ENCODE measurements at regions not wholly inside any gene's neighbourhood (a gene's known extent, or its start where the extent isn't known, plus 50 kb on each side); places are given as distances from the start of the nearest gene placed in this dataset.
A peak's percentile ranks its signal among the peaks of the same experiment; 100 is the strongest.

DNA sequence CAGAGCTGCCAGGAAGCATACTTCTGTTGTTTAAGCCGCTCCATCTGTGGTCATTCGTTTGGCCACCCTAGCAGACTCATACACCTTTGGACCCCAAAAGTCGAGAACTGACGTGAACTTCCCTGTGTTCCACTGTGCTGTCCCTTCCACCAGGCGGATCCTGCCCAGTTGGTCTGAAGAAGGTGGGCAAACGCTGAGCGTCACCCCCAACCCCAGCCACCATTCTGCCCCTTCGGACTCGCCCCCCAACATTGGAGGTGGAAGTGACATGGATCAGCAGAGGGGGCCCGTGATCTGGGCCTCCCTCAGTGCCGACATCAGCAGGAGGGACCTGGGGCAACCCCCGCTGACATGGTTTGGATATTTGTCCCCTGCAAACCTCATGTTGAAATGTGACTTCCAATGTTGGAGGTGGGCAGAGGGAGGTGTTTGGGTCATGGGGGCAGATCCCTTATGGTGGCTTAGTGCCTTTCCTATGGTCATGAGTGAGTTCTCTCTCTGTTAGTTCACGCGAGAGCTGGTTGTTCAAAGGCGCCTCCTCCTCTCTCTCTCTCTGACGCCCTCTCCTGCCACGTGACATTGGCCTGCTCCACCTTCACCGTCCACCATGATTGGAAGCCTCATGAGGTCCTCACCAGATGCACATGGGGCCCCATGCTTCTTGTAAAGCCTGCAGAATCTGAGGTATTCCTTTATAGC is 93.6 kb upstream of the ZNF507 start:
- no peak for DNase-seq (ENCODE audit: low spot score)

DNA sequence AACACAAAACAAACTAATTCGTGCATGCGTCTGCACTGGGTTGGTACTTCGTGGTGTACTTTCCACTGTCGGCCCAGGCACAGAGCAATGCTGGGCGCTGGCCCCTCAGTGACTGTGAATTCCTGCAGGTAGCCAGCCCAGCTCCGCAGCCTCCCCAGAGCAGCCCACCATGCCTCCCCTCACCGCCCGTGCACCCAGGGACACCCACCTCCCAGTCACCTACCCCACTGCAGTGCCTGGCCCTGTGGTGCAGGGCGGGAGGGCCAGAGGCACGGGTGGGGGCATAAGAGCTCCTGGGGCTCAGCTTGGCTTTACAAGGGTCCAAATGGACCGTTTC is 93.1 kb upstream of the ZNF507 start:
- DNase-seq (ENCODE audit: low spot score) = no peak

DNA sequence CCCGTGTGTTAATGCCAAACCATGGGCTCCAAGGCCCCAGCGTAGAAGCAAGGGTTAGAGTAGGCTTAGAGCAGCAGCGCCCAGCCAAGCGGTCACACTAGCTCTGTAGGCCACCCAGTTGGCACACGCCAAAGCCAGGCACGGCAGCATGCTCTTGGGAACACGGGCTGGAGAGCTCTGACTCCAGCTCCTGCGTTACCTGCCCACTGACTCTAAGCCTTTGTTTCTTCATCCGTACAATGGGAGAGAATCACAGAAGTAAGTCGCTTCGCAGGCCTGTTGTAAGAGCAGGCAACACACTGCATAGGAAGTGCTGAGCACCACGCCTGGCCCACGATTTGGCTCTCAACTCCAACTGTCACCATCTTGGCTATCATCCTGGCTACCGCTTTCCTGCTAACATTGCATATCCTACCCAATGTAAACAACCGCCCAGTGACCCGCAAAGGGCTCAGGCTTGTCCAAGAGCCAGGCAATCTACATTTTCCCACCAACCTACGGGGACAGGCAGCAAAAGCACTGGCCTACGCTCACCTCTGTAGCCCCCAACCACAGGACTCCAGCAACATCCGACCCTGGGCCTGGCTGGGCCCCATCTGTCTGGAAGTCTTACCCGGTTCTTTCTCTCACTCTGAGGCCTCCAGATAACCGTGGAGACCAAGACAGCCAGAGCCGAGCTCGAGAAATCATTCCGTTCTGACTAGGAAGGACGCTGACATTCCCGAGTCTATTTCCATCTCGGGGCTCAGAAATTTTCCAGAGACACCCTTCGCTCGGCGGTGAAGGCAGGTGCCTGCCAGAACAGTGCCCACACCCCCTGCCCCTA is 91.5 kb upstream of the ZNF507 start:
- no peak for DNase-seq (ENCODE audit: low spot score)

DNA sequence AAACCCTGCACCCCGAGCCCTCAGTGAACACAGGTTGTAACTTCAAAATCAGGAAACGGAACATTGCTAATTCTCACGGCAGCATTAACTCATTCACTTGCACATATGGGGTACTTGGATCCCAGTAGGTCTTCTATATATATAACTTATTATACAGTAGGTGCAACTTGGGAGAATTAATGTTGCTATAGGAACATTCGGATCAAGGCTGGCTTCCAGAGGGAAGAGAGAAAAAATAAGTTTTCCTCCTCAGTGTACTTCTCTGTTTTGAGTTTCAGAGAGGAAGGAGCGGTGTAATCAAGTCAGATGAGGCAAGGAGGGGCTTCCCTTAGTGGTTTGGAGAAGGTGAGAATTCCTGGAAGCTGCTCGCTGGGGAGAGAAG is 90.9 kb upstream of the ZNF507 start:
- no peak for DNase-seq (ENCODE audit: low spot score)

DNA sequence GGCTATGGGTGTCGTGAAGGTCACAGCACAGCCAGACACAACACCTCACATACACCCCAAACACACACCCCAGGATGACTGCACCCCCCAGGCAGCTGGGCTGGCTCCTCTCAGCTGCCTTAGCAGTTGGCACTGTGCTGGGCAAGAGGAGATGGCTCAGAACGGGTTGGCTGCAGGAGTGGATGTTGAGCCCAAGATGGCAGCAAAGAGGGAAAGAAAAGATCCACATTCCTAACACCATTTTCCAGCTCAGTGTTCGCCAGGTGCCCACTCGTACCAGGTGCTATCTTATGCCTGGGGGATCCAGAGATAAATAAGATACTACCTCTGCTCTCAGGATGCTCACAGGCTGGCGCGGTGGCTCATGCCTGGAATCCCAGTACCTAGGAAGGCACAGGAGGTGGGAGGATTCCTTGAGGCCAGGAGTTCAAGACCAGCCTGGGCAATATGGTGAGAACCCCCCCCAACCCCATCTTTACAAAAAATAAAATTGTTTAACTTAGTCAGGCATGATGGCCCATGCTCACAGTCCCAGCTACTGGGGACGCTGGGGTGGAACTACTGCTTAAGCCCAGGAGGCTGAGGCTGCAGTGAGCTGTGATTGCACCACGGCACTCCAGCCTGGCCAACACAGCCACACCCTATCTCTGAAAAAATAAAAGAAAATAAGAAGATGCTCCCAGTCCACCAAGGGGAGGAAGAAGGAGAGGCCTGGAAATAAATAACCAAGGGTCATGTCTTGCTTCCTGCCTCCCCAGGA is 89.7 kb upstream of the ZNF507 start:
- DNase-seq (ENCODE audit: low spot score) = no peak

DNA sequence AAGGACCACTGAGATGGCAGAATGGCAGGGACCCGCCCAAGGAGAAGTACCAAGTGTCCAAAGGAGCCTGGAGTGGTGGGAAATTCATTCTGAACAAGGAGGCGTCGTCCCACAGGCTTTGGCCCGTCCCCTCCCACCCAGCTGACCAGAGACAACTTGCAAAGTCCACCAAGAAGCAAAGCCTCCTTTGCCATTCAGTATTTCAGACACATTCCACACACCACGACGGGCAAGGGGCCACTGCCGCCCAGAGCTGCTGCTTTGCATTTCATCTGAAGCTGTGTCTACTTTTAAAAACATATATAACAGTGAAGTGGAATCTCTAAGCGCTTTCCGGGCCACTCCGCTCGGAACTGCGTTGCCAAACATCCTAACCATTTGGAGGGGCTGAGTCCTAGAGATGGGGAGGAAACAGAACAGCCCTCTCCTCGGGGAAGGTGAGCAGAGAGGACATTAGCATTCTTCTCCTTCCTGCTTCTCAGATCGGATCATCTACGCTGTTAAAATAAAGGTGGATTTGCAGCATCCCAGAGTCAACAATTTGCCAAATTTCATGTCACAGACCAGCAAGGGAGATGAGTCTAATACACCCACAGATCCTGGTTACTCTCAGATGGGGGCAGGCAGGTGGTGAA is 89.0 kb upstream of the ZNF507 start:
- DNase-seq (ENCODE audit: low spot score) = no peak

DNA sequence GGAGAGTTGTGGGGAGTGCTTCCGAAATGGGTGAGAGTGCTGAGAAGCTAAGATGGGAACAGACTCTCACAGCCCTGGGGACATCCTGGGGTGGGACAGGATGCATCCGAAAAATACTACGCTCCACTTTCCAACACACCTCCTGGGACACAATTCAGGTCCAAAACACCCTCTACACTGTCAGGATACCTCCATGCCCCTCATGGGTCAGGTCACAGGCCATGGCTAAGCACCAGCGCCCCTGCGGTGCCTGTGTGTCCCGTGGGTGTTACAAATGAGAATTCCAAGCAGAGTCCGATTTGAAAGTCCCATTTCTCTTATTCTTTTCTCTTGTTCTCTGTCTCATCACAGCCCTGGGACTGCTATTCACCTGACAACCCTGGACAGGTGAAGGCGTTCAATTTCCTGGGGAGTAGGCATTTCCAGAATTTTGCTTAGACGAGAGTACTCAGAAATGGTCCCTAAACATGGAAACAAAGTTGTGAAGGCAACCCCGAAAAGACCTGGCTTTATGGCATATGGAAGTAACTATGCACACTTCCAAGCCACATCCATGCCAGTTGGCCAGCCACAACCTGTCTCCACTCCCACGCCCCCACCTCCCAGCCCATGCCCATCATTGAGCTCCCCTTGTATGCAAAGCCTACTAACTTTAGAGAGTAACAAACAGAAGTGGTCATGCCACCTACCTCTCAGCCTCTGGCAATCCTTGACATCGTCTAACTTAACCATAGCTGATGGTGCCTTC is 87.9 kb upstream of the ZNF507 start:
- DNase-seq (ENCODE audit: low spot score) = no peak

DNA sequence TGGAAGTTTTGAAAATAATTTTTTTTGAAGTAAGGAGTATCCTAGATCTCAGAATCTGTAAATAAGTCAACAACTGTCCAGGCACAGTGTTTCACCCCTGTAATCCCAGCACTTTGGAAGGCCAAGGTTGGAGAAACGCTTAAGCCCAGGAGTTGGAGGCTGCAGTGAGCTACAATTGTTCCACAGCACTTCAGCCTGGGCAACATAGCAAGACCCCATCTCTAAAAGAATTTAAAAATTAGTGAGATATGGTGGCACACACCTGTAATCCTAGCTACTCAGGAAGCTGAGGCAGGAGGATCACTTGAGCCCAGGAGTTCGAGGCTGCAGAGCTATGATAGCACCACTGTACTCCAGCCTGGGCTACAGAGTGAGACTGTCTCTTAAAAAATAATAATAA is 87.2 kb upstream of the ZNF507 start:
- DNase-seq (ENCODE audit: low spot score) = no peak

DNA sequence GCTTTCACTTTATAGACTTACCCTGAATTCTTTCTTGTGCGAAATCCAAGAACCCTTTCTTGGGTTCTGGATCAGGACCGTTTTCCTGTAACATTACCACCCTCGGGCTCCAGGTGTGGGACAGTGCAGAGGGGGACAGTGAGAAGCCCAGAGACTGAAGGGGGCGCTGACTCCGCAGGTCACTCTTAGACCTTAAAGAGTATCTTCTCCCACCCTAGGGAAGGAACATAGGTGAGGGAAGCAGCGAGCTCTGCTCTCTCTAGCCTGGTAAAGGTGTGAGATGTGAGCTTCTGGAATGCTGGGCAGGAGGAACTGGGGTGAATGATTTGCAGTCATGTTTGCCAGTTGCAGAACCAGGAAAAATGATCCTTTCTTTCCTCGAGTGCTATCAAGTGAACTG is 80.8 kb upstream of the ZNF507 start:
- DNase-seq (ENCODE audit: low spot score) = no peak

DNA sequence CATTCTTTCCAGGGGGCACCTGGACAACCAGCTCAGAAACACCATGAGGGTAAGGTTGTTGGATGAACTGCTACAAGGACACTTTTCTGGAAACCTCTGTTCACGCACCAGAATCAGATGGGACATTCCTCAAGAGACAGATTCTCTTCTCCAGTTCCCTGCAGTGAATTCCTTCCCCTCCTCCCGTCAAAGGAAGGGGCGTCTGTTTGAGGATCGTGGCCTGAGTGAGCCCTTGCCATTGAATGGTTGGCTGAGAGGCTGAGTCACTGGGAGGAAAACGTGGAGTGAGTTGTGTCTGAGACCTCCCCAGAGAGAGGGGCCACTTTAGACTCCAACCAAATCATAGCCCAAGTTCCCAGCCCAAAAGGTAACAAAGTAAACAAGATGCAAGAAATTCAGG is 79.4 kb upstream of the ZNF507 start:
- no peak for DNase-seq (ENCODE audit: low spot score)

DNA sequence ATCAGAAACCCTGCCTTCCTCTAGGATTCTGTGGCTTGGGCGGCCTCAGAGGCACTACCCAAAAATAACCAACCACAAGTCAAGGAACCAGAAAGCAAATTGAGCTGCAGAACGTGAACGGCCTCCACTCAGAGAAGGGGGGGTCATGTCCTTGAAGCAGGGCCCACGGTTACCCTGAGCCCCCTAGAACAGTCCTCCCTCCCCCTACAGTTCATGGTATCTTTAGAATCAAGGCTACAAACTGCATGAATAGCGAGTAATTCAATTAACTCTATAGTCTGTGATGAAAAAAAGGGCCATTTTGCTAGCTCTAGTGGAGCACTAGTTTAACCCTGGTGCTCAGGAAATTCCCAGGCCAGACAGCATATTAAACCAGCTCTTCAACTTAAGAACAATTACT is 79.0 kb upstream of the ZNF507 start:
- no peak for DNase-seq (ENCODE audit: low spot score)

DNA sequence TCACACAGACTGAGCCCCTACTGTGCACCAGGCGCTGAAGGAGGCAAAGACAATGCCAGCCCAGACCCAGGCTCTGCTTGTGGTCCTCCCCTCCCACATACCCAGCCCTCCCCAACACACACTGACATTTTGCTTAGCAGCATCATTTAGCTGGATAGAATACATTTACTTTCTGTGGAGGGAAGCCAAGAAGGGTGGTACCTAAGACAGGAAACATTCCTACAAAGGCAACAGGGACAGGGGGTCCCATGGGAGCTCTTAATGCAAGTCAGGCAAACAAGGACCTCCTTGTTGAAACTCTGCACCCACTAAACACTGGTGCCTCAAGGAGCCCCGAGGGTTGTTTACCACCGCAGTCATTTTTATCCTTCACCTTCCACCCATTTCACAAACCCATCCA is 77.0 kb upstream of the ZNF507 start:
- DNase-seq (ENCODE audit: low spot score) = no peak

DNA sequence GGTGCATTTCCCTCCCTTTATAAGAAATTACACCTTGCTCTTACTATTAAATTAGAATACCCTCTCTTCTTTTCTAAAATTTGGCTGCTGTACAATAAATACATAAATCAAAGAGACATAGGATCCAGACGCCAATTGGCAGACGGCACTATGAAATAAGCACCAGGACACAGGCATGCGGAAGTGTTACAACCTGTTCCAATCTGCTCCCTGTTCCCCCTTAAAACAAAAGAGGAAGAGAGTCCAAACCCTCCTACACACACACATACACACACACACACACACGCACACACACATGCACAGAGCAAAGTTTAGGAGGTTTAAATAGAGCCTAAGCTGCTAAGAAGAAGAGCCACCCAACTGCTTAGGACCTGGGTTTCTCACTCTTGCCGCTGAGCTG is 75.6 kb upstream of the ZNF507 start:
- no peak for DNase-seq (ENCODE audit: low spot score)

DNA sequence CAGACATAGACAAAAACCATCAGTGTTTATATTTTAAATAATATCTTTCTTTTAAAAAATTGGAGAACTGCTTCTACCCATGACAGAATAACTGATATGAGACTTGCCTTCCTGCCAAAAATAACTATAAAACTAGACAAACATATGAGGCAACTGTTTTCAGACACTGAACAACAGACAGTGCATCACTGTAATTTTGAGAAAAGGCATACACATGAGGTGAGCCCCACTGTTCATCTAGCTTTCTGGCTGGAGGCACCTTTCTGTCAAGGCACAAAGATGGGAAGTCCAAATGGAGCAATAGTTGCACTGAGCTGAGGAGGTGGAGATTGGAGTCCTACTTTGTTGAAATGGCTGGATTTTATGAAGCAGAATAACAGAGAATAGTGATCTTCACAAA is 71.9 kb upstream of the ZNF507 start:
- no peak for DNase-seq (ENCODE audit: low spot score)

DNA sequence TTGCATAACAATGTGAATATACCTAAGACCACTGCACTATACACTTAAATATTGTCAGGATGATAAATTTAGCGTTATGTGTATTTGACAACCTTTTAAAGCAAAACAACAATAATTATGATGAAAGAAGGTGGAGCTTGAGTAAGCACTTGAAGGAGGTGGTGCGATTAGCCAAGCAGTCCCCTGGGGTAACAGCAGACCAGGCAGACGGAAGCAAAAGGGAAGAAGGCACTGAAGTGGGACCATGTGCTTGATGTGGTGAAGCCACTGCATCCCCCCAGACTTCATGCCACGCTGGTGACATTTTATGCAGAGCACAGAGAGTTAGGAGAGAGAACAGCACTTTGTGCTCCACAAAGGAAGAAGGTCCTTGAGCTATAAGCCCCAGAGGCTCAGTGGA is 58.3 kb upstream of the ZNF507 start:
- no peak for DNase-seq (ENCODE audit: low spot score)

DNA sequence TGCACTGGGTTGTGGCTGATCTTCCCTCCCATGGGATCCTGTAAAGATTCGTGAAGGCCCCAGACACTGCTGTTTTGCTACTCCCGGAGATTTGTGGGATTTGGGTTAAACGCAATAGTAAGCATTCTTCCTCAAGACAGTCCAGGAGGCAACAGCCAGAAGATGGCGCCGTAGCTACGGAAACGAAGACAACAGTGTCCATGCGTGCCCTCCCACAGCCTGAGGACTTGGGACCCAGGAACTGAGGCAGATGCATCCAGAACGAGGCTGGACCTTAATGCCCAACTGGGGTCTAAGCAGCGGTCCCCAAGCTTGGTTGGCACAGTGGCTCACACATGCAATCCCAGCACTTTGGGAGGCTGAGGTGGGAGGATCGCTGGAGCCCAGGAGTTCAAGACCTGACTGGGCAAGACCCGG is 57.6 kb upstream of the ZNF507 start:
- DNase-seq (ENCODE audit: low spot score) = peak; percentile 50

DNA sequence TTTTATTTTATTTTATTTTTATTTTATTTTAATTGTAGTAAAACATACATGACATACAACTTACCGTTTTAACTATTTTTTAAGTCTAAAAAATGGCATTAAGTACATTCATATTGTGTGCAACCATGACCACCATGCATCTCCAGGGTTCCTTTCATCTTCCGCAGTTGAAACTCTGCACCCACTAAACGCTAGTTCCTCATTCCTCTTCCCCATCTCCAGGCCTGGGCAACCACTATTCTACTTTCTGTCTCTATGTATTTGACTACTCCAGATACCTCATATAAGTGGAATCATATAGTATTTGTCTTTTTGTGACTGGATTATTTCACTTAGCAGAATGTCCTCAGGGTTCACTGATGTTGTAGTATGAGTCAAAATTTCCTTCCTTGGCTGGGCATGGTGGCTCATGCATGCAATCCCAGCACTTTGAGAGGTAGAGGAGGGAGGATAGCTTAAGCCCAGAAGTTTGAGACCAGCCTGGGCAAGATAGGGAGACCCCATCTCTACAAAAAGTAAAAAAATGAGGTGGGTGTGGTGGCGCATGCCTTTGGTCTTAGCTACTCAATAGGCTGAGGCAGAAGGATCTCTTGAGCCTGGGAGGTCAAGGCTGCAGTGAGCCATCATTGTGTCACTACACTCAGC is 55.7 kb upstream of the ZNF507 start:
- DNase-seq (ENCODE audit: low spot score) = no peak

DNA sequence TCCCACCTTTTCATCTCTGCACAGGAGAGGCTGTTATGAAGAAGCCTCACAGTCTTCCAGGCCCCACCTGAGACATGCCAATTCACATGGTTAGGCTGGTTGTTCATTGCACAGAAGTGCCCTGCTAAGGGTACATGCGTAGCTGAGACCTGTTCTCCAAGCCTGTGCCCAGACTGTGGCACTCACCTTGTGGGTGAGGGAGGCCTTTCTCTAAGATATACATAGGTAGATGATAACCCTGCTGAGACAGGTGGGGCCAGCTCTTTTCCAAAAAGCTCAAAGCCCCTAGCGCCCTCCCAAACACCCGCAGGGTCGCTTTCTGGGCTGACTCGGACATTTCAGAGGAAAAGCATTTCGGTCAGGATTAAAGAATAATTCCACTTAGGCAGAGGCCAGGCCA is 53.5 kb upstream of the ZNF507 start:
- no peak for DNase-seq (ENCODE audit: low spot score)

DNA sequence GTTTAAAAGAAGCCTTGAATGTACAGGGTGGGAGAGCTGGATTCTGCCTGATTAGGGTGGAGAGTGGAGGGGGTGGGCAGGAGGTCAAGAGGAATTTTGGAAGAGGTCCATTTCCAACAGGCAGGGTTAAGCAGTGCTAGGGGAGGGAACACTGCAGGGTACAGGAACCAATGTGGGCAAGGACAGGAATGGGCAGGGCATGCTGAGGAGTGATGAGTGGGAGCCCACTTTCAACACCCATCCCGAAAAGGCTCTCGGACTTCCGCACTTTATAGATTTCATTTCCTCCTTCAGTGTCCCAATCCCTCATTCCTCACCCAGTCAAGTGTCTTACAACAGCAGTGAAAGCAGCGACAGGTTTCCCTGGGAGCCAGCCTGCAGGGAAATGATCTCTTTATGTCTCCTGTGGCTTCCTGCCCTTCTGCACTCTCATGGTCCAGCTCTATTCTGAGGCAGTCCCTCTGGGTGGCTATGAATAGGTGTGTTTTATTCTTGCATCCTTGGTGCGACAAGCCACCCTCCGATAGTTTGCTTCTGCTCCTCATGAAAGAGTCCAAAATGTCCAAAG is 50.5 kb upstream of the ZNF507 start:
- no peak for DNase-seq (ENCODE audit: low spot score)
